GM19025 (cell line): ENCODE measurements at regions not wholly inside any gene's neighbourhood (a gene's known extent, or its start where the extent isn't known, plus 50 kb on each side); places are given as distances from the start of the nearest gene placed in this dataset.

Experiments used
- ATAC-seq: cut with Tn5 transposase; IDR thresholded peaks from one replicate; pipeline ENCODE4 v1.9.1; 2021; ENCODE audit warnings: mild to moderate bottlenecking, low read depth, moderate library complexity; ENCODE audit not compliant: unreplicated experiment

GRCh38 chr5:73344835-73345234 is 103.7 kb downstream of the FOXD1 start:
- ATAC-seq, result no peak

- ATAC-seq, result no peak
These were observed 108.9 kb downstream of the FOXD1 start for GRCh38 chr5:73339711-73340110.

GRCh38 chr5:73339051-73339575 is 109.5 kb downstream of the FOXD1 start:
- ATAC-seq, result no peak

- ATAC-seq, result no peak
These were observed 110.1 kb downstream of the FOXD1 start for GRCh38 chr5:73338256-73339050.

GRCh38 chr5:73337586-73338255 is 110.9 kb downstream of the FOXD1 start:
- no peak for ATAC-seq

GRCh38 chr5:73336366-73336765 is 112.2 kb downstream of the FOXD1 start:
- ATAC-seq, result no peak

- no peak for ATAC-seq
These were observed 114.5 kb downstream of the FOXD1 start for GRCh38 chr5:73333944-73334703.

GRCh38 chr5:73330613-73331012 is 118.0 kb downstream of the FOXD1 start:
- ATAC-seq, result no peak

- ATAC-seq, result no peak
These were observed 119.9 kb downstream of the FOXD1 start for GRCh38 chr5:73328640-73329039.

- no peak for ATAC-seq
These were observed 120.6 kb downstream of the FOXD1 start for GRCh38 chr5:73327908-73328455.

GRCh38 chr5:73325546-73325945 is 123.0 kb downstream of the FOXD1 start:
- ATAC-seq, result no peak

- no peak for ATAC-seq
These were observed 125.1 kb downstream of the FOXD1 start for GRCh38 chr5:73323466-73323865.

- ATAC-seq, result no peak
These were observed 126.0 kb downstream of the FOXD1 start for GRCh38 chr5:73322437-73323076.

- ATAC-seq, result no peak
These were observed 126.7 kb downstream of the FOXD1 start for GRCh38 chr5:73321757-73322436.

- no peak for ATAC-seq
These were observed 129.5 kb downstream of the FOXD1 start for GRCh38 chr5:73319036-73319435.

- ATAC-seq, result no peak
These were observed 130.3 kb downstream of the FOXD1 start for GRCh38 chr5:73318308-73318719.

- no peak for ATAC-seq
These were observed 131.1 kb downstream of the FOXD1 start for GRCh38 chr5:73317523-73317922.

GRCh38 chr5:73314395-73315257 is 134.0 kb downstream of the FOXD1 start:
- no peak for ATAC-seq
